ENCODE measurements at regions not wholly inside any gene's neighbourhood (a gene's known extent, or its start where the extent isn't known, plus 50 kb on each side); places are given as distances from the start of the nearest gene placed in this dataset.

- no peak for TF ChIP-seq YY1 (IDR thresholded peaks at IDR 0.05; ENCODE audit: low read depth)
- TF ChIP-seq CHD2 (IDR thresholded peaks at IDR 0.05; ENCODE audit: low read length, partially characterized antibody), result no peak
- no peak for TF ChIP-seq EP300 (IDR thresholded peaks at IDR 0.05; ENCODE audit: borderline replicate concordance in 1 of 2, low read depth in 1 of 2, low read length in 1 of 2)
- TF ChIP-seq FOSL2 (IDR thresholded peaks at IDR 0.05; ENCODE audit: borderline replicate concordance, low read depth), result no peak
- no peak for TF ChIP-seq FOXJ3 (CRISPR knock-in tag; IDR thresholded peaks at IDR 0.05)
- no peak for TF ChIP-seq POLR2AphosphoS5 (IDR thresholded peaks at IDR 0.05; ENCODE audit: low read depth, low read length)
- no peak for TF ChIP-seq GABPA (IDR thresholded peaks at IDR 0.05; ENCODE audit: low read depth)
- TF ChIP-seq TCF12 (IDR thresholded peaks at IDR 0.05), result no peak
- TF ChIP-seq MEF2A (IDR thresholded peaks at IDR 0.05; ENCODE audit: borderline replicate concordance, low read depth), result no peak
- TF ChIP-seq REST (IDR thresholded peaks at IDR 0.05; ENCODE audit: low read depth, low read length), result no peak
- no peak for TF ChIP-seq SIN3A (IDR thresholded peaks at IDR 0.05; ENCODE audit: borderline replicate concordance, low read depth, low read length)
- TF ChIP-seq NFIC (IDR thresholded peaks at IDR 0.05; ENCODE audit: borderline replicate concordance), result no peak
- TF ChIP-seq TEAD4 (IDR thresholded peaks at IDR 0.05; ENCODE audit: borderline replicate concordance, insufficient read depth), result no peak
- no peak for TF ChIP-seq RAD21 (IDR thresholded peaks at IDR 0.05; ENCODE audit: low read length)
- no peak for TF ChIP-seq MAX (IDR thresholded peaks at IDR 0.05; ENCODE audit: low read depth)
- TF ChIP-seq MXI1 (IDR thresholded peaks at IDR 0.05; ENCODE audit: low read depth, low read length), result no peak
- no peaks in the 10 kb centered on the region for H3K4me1 ChIP-seq (ENCODE audit: control insufficient read depth in 1 of 2, insufficient read depth in 2 of 2, low read depth in 1 of 2, low read length in 1 of 2)
- H3K27me3 ChIP-seq (ENCODE audit: insufficient read depth), result no peaks in the 10 kb centered on the region
- no peaks in the 10 kb centered on the region for H4K20me1 ChIP-seq (ENCODE audit: insufficient read depth)
- no peaks in the 10 kb centered on the region for H3K79me2 ChIP-seq (ENCODE audit: insufficient read depth)
- no peaks in the 10 kb centered on the region for H3K9me2 ChIP-seq
- ChIA-PET CTCF (no interaction called here), POLR2A (no interaction called here)
- WGBS (ENCODE audit: low lambda C conversion rate), result 10% methylated on average over 2 of the region's 2 CpGs
- no peak overlapping the region for H3K27ac ChIP-seq (ENCODE audit: low read depth in 2 of 2, low read length in 1 of 2)
- H3F3A ChIP-seq (replicated peaks; ENCODE audit: insufficient read depth), result no peaks in the 10 kb centered on the region
- no peak overlapping the region for H3K4me2 ChIP-seq
- no peak for DNase-seq
- H3K9ac ChIP-seq, result no peak overlapping the region
- no peaks in the 10 kb centered on the region for H3K9me3 ChIP-seq
- no peak overlapping the region for H3K4me3 ChIP-seq (ENCODE audit: low read depth in 2 of 2, low read length in 1 of 2)
- H3K36me3 ChIP-seq (replicated peaks in 1 of 2; ENCODE audit: control insufficient read depth in 1 of 2, insufficient read depth in 2 of 2, low read length in 1 of 2), result no peaks in the 10 kb centered on the region
- no peak overlapping the region for H2AFZ ChIP-seq (ENCODE audit: low read depth)
Measured at GRCh38 chr3:137409584-137409983, 354.5 kb upstream of the SOX14 start.

- Histone ChIP-seq H3K9me2 (no peaks in the 10 kb centered on the region), H3K27ac (ENCODE audit: low read depth in 2 of 2, low read length in 1 of 2) (no peak overlapping the region), H3F3A (replicated peaks; ENCODE audit: insufficient read depth) (no peaks in the 10 kb centered on the region), H3K9ac (no peak overlapping the region), H3K9me3 (no peaks in the 10 kb centered on the region), H3K36me3 (replicated peaks in 1 of 2; ENCODE audit: control insufficient read depth in 1 of 2, insufficient read depth in 2 of 2, low read length in 1 of 2) (no peaks in the 10 kb centered on the region), H3K4me3 (ENCODE audit: low read depth in 2 of 2, low read length in 1 of 2) (no peak overlapping the region), H4K20me1 (ENCODE audit: insufficient read depth) (no peaks in the 10 kb centered on the region), H3K4me2 (no peak overlapping the region), H3K27me3 (ENCODE audit: insufficient read depth) (no peaks in the 10 kb centered on the region), H3K79me2 (ENCODE audit: insufficient read depth) (no peaks in the 10 kb centered on the region), H3K4me1 (ENCODE audit: control insufficient read depth in 1 of 2, insufficient read depth in 2 of 2, low read depth in 1 of 2, low read length in 1 of 2) (no peaks in the 10 kb centered on the region), H2AFZ (ENCODE audit: low read depth) (no peak overlapping the region)
- no peak for DNase-seq
- 4% methylated on average over 1 of the region's 1 CpG for WGBS (ENCODE audit: low lambda C conversion rate)
- POLR2A ChIA-PET, result no interaction called here
- CTCF ChIA-PET, result no interaction called here
- TF ChIP-seq ZBTB33 (IDR thresholded peaks at IDR 0.05; ENCODE audit: borderline replicate concordance, low read depth), result no peak
- TF ChIP-seq EP300 (IDR thresholded peaks at IDR 0.05; ENCODE audit: borderline replicate concordance in 1 of 2, low read depth in 1 of 2, low read length in 1 of 2), result no peak
- no peak for TF ChIP-seq TCF12 (IDR thresholded peaks at IDR 0.05)
- TF ChIP-seq RFX5 (IDR thresholded peaks at IDR 0.05; ENCODE audit: low read length), result no peak
- no peak for TF ChIP-seq TEAD4 (IDR thresholded peaks at IDR 0.05; ENCODE audit: borderline replicate concordance, insufficient read depth)
- no peak for TF ChIP-seq USF2 (IDR thresholded peaks at IDR 0.05; ENCODE audit: borderline replicate concordance, low read depth, low read length)
- TF ChIP-seq EZH2phosphoT487 (IDR thresholded peaks at IDR 0.05; ENCODE audit: borderline replicate concordance, low read depth), result no peak
Measured at GRCh38 chr3:137410028-137410427, 354.1 kb upstream of the SOX14 start.

Measured in SK-N-SH (cell line).